ENCODE measurements at regions not wholly inside any gene's neighbourhood (a gene's known extent, or its start where the extent isn't known, plus 50 kb on each side); places are given as distances from the start of the nearest gene placed in this dataset.

GRCh38 chr13:85675151-85675907 is 123.9 kb downstream of the SLITRK6 start:
- no peak for DNase-seq
- Histone ChIP-seq H3K4me1 (no peaks in the 10 kb centered on the region), H3K9me3 (no peaks in the 10 kb centered on the region), H3K36me3 (no peaks in the 10 kb centered on the region), H3K27me3 (no peaks in the 10 kb centered on the region), H3K27ac (no peak overlapping the region), H3K4me3 (no peak overlapping the region)
- TF ChIP-seq POLR2A (IDR thresholded peaks at IDR 0.05) (no peak), CTCF (IDR thresholded peaks at IDR 0.05 in 4 of 5, conservative IDR thresholded peaks at IDR 0.05 in 1 of 5) (no peak)
- in situ Hi-C loops (cut with MboI; ENCODE audit: low sequenced_read_pairs in 4 of 4): no loop called here
- ATAC-seq: no peak
- intact Hi-C loops (cut with DNase I; ENCODE audit: low total_unique reads): no loop called here

DNA sequence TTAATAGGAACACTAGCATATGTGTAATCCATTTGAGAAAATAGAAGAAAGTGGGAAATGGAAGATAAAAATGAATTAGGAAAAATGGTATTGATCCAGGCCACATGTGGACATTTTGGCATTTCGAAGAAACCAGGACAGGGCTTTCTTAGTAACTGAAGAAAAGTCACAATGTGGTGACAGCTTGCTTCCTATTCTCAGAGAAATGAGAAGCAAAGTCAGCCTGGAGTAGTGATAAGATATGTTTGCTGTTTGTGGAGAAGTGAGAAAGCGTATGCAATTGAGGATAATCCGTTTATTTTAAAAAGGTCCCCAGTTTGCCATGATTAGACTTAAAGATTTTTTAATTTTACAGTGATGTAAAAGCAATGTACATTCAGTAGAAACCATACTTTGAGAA is 127.9 kb downstream of the SLITRK6 start:
- H3K36me3 ChIP-seq: no peaks in the 10 kb centered on the region
- DNase-seq (no peak), ATAC-seq (no peak)
- no peaks in the 10 kb centered on the region for H3K4me1 ChIP-seq
- intact Hi-C loops (cut with DNase I; ENCODE audit: low total_unique reads): no loop called here
- no peaks in the 10 kb centered on the region for H3K27me3 ChIP-seq
- H3K4me3 ChIP-seq: no peak overlapping the region
- no peaks in the 10 kb centered on the region for H3K9me3 ChIP-seq
- H3K27ac ChIP-seq: no peak overlapping the region
- in situ Hi-C loops (cut with MboI; ENCODE audit: low sequenced_read_pairs in 4 of 4): no loop called here
- TF ChIP-seq POLR2A (IDR thresholded peaks at IDR 0.05) (no peak), CTCF (IDR thresholded peaks at IDR 0.05 in 4 of 5, conservative IDR thresholded peaks at IDR 0.05 in 1 of 5) (no peak)

DNA sequence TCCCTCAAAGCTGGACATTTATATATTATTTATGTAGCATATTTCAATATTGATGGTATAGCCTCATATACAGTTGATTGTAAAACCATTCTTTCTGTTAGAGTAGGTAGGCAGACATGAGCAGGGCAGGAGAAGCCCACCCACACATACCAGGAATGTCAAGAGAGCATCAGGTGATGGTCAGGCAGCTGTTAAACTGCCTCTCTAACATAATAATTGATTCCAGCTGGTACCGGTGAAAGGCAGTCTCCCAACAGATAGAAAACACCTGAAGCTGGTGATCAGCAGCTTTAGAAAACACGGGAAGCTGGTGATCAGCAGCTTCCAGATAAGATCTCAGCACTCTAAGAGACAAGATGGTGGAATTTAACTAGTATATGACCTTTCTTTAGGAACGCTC is 132.9 kb downstream of the SLITRK6 start:
- Histone ChIP-seq H3K9me3 (no peaks in the 10 kb centered on the region), H3K27me3 (no peaks in the 10 kb centered on the region), H3K27ac (no peak overlapping the region), H3K4me1 (no peaks in the 10 kb centered on the region), H3K36me3 (no peaks in the 10 kb centered on the region), H3K4me3 (no peak overlapping the region)
- DNase-seq (no peak), ATAC-seq (no peak)
- no peak for TF ChIP-seq CTCF (IDR thresholded peaks at IDR 0.05 in 4 of 5, conservative IDR thresholded peaks at IDR 0.05 in 1 of 5)
- TF ChIP-seq POLR2A (IDR thresholded peaks at IDR 0.05): no peak
- intact Hi-C loops (cut with DNase I; ENCODE audit: low total_unique reads) (no loop called here), in situ Hi-C loops (cut with MboI; ENCODE audit: low sequenced_read_pairs in 4 of 4) (no loop called here)

- no peak overlapping the region for H3K4me3 ChIP-seq
- H3K27me3 ChIP-seq: no peaks in the 10 kb centered on the region
- H3K36me3 ChIP-seq: no peaks in the 10 kb centered on the region
- H3K27ac ChIP-seq: no peak overlapping the region
- H3K9me3 ChIP-seq: no peaks in the 10 kb centered on the region
- in situ Hi-C loops (cut with MboI; ENCODE audit: low sequenced_read_pairs in 4 of 4): no loop called here
- H3K4me1 ChIP-seq: no peaks in the 10 kb centered on the region
- ATAC-seq: no peak
- intact Hi-C loops (cut with DNase I; ENCODE audit: low total_unique reads): no loop called here
- TF ChIP-seq CTCF (IDR thresholded peaks at IDR 0.05 in 4 of 5, conservative IDR thresholded peaks at IDR 0.05 in 1 of 5) (no peak), POLR2A (IDR thresholded peaks at IDR 0.05) (no peak)
- no peak for DNase-seq
Observed at GRCh38 chr13:85665286-85665685, 133.9 kb downstream of the SLITRK6 start.

- Histone ChIP-seq H3K4me1 (no peaks in the 10 kb centered on the region), H3K27ac (no peak overlapping the region), H3K4me3 (no peak overlapping the region), H3K27me3 (no peaks in the 10 kb centered on the region), H3K9me3 (no peaks in the 10 kb centered on the region), H3K36me3 (no peaks in the 10 kb centered on the region)
- intact Hi-C loops (cut with DNase I; ENCODE audit: low total_unique reads): no loop called here
- TF ChIP-seq POLR2A (IDR thresholded peaks at IDR 0.05) (no peak), CTCF (IDR thresholded peaks at IDR 0.05 in 4 of 5, conservative IDR thresholded peaks at IDR 0.05 in 1 of 5) (no peak)
- no peak for ATAC-seq
- DNase-seq: no peak
- in situ Hi-C loops (cut with MboI; ENCODE audit: low sequenced_read_pairs in 4 of 4): no loop called here
Observed at GRCh38 chr13:85663856-85664255, 135.4 kb downstream of the SLITRK6 start.
